GM13976 (cell line): ENCODE measurements at regions not wholly inside any gene's neighbourhood (a gene's known extent, or its start where the extent isn't known, plus 50 kb on each side); places are given as distances from the start of the nearest gene placed in this dataset.

ENCODE experiments used
- DNase-seq: peaks from one replicate; pipeline ENCODE4 v3.0.0; 2012; ENCODE audit warnings: low spot score
- CTCF ChIP-seq: IDR thresholded peaks from 2 replicates; pipeline ENCODE4 v1.5.1; 2012; ENCODE audit warnings: borderline replicate concordance, mild to moderate bottlenecking; ENCODE audit not compliant: insufficient read depth; ENCODE audit errors: extremely low read depth, missing control alignments, control extremely low read depth
- in situ Hi-C: fragments of 300-500 bp; cut with MboI; formaldehyde crosslinking; loops from one replicate; pipeline ENCODE4 v1.12.0; 2022; ENCODE audit warnings: low sequenced_read_pairs, mixed read lengths, inconsistent platforms; ENCODE audit not compliant: unreplicated experiment

DNA sequence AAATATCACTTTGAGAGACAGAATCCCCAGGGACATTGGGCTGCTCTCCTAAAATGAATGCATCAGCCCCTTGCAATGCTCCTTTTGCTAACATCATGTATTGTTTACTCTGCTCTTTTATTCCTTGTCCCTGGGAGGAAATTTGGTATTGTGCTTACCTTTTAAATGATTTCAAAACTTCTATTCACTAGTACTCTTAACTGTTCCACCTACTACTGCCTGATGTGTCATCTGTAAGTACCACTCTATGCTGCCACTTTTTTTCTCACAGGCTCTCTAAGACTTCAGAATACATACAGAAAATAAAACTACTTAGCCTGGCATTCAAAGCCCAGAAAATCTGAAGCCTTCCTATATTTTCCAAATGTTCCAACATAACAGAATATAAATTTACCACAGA, 667.2 kb downstream of the BRINP1 start:
- no peak for DNase-seq
- in situ Hi-C loops: no loop called here
- no peak for TF ChIP-seq CTCF

DNA sequence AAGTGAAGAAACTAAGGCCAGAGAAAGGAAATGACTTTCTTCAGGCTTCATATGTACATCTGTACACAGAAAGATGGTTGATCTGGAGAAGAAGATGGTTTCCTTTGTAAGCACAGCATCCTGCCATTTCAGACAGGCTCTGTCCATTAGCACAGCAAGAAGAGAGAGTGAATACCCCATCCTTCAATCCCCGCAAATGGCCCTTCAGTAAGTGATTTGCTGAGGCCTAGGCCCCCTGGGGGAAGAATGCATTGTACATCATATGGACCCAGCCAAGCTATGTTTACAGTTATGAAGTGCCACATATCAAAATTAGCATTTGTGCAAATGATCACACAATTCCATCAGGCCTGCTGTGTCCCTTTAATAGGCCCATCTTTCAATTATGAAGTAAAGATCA, 657.4 kb downstream of the BRINP1 start:
- no peak for DNase-seq
- no peak for TF ChIP-seq CTCF
- in situ Hi-C loops: no loop called here

GRCh38 chr9:118721276-118721675, 648.0 kb downstream of the BRINP1 start:
- TF ChIP-seq CTCF: no peak
- DNase-seq: no peak
- in situ Hi-C loops: no loop called here

DNA sequence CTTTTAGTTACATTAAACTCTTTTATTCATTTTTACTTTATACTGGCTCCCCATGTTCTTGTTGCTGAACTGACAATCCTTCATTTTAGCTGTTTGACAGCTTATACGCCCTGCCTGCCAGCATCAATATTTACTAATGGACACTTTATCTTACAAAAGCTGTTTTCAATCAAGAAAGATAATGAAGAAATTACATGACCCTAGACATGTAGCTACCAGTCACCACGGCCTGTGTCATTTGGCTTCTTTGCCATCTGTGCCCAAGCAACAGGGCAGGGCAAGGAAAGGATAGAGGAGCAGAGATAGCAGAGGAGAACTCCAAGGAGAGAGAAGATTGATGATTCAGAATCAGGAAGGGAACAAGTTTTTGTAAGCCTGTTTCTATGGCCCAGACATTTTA, 647.3 kb downstream of the BRINP1 start:
- DNase-seq: no peak
- in situ Hi-C loops: no loop called here
- no peak for TF ChIP-seq CTCF

DNA sequence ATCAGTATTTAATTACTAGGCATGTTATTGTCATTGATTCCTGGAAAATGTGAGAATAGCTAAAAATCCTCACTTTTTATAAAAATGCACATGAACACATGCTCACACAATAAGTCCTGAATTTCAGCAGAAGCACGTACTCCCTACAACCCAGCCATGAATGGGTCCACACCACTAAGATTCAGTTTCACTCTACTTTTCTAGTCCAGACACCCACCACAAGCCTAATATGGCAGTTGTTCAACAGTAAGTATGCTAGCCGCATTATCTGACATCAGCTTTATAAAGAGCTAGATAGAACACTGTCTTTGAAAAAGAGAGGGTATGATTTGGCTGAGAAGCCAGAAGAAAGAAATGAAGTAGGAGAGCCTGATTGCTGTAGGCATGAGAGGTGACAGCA, 639.3 kb downstream of the BRINP1 start:
- no peak for TF ChIP-seq CTCF
- DNase-seq: no peak
- in situ Hi-C loops: no loop called here

GRCh38 chr9:118732998-118733397, 636.2 kb downstream of the BRINP1 start:
- in situ Hi-C loops: no loop called here
- no peak for DNase-seq
- TF ChIP-seq CTCF: no peak

- in situ Hi-C loops: no loop called here
- no peak for DNase-seq
- no peak for TF ChIP-seq CTCF
Observed at GRCh38 chr9:118734696-118735095, 634.5 kb downstream of the BRINP1 start.
